HEK293T (cell line): ENCODE measurements at regions not wholly inside any gene's neighbourhood (a gene's known extent, or its start where the extent isn't known, plus 50 kb on each side); places are given as distances from the start of the nearest gene placed in this dataset.

ENCODE experiments used
- CTCF ChIA-PET: fragments of 350-600 bp; formaldehyde crosslinking; extraction: SDS; loops from one replicate; lab custom pipeline; 2021; ENCODE audit warnings: antibody characterized with exemption, inconsistent platforms; lab: Yijun Ruan, JAX
- POLR2A ChIA-PET: fragments of 350-600 bp; formaldehyde crosslinking; extraction: SDS; loops from one replicate; lab custom pipeline; 2020; ENCODE audit warnings: antibody characterized with exemption, inconsistent platforms; lab: Yijun Ruan, JAX
- DNase-seq: peaks from one replicate; pipeline ENCODE4 v3.0.0; 2012; ENCODE audit warnings: mixed read lengths; ENCODE audit errors: extremely low spot score
- ARNT ChIP-seq: fragments of 450-650 bp; IDR thresholded peaks from 2 replicates; pipeline ENCODE4 v1.6.1; 2017; ENCODE audit warnings: mild to moderate bottlenecking
- BHLHE40 ChIP-seq: fragments of 450-650 bp; IDR thresholded peaks from 2 replicates; pipeline ENCODE4 v1.6.1; 2016; ENCODE audit warnings: mild to moderate bottlenecking, moderate library complexity, borderline replicate concordance
- CTBP1 ChIP-seq: fragments of 450-650 bp; IDR thresholded peaks from 2 replicates; pipeline ENCODE4 v1.6.1; 2016; ENCODE audit warnings: borderline replicate concordance
- ELF4 ChIP-seq: fragments of 450-650 bp; IDR thresholded peaks from 2 replicates; pipeline ENCODE4 v1.6.1; 2017; ENCODE audit warnings: antibody characterized with exemption
- FOXA1 ChIP-seq: fragments of 450-650 bp; IDR thresholded peaks from 2 replicates; pipeline ENCODE4 v1.6.1; 2016; ENCODE audit warnings: mild to moderate bottlenecking
- FOXK2 ChIP-seq: fragments of 450-650 bp; IDR thresholded peaks from 2 replicates; pipeline ENCODE4 v1.6.1; 2016; ENCODE audit warnings: mild to moderate bottlenecking
- FOXM1 ChIP-seq: fragments of 450-650 bp; IDR thresholded peaks from 2 replicates; pipeline ENCODE4 v1.6.1; 2017; ENCODE audit warnings: mild to moderate bottlenecking, borderline replicate concordance
- HDGF ChIP-seq: fragments of 450-650 bp; IDR thresholded peaks from 2 replicates; pipeline ENCODE4 v1.6.1; 2017; ENCODE audit warnings: antibody characterized with exemption, borderline replicate concordance
- L3MBTL2 ChIP-seq: fragments of 450-650 bp; conservative IDR thresholded peaks from 2 replicates; pipeline ENCODE4 v1.6.1; 2016; ENCODE audit warnings: mild to moderate bottlenecking
- LEF1 ChIP-seq: fragments of 450-650 bp; IDR thresholded peaks from 2 replicates; pipeline ENCODE4 v1.6.1; 2017; ENCODE audit warnings: mild to moderate bottlenecking, borderline replicate concordance
- NFRKB ChIP-seq: fragments of 450-650 bp; IDR thresholded peaks from 2 replicates; pipeline ENCODE4 v1.6.1; 2016; ENCODE audit warnings: mild to moderate bottlenecking, moderate library complexity
- PKNOX1 ChIP-seq: fragments of 450-650 bp; IDR thresholded peaks from 2 replicates; pipeline ENCODE4 v1.6.1; 2016
- SP1 ChIP-seq: fragments of 450-650 bp; IDR thresholded peaks from 2 replicates; pipeline ENCODE4 v1.6.1; 2017
- SUZ12 ChIP-seq: fragments of 450-650 bp; IDR thresholded peaks from 2 replicates; pipeline ENCODE4 v1.6.1; 2016; ENCODE audit warnings: mild to moderate bottlenecking
- TARDBP ChIP-seq: fragments of 450-650 bp; IDR thresholded peaks from 2 replicates; pipeline ENCODE4 v1.6.1; 2016
- ZNF384 ChIP-seq: fragments of 450-650 bp; IDR thresholded peaks from 2 replicates; pipeline ENCODE4 v1.6.1; 2016

GRCh38 chr7:10838228-10838627, 135.4 kb upstream of the PHF14 start:
- no peak for DNase-seq
- ChIA-PET POLR2A (no interaction called here), CTCF (no interaction called here)
- no peak for TF ChIP-seq ELF4

GRCh38 chr7:10845225-10845624, 128.4 kb upstream of the PHF14 start:
- TF ChIP-seq LEF1 = no peak
- no peak for TF ChIP-seq NFRKB
- POLR2A ChIA-PET = no interaction called here
- no peak for DNase-seq
- CTCF ChIA-PET = no interaction called here

GRCh38 chr7:10855583-10855982, 118.1 kb upstream of the PHF14 start:
- ChIA-PET CTCF (no interaction called here), POLR2A (no interaction called here)
- DNase-seq = no peak
- TF ChIP-seq SP1 (no peak), NFRKB (no peak), HDGF (no peak), ELF4 (no peak), ARNT (no peak), TARDBP (no peak), SUZ12 (no peak), FOXK2 (no peak), PKNOX1 (no peak), BHLHE40 (no peak), LEF1 (no peak), L3MBTL2 (no peak), FOXM1 (no peak), CTBP1 (no peak), FOXA1 (no peak), ZNF384 (no peak)

- ChIA-PET CTCF (no interaction called here), POLR2A (no interaction called here)
- DNase-seq = no peak
- no peak for TF ChIP-seq FOXA1
- TF ChIP-seq PKNOX1 = peak; percentile 15; the same call in 1 of the 2 replicates
Measured at GRCh38 chr7:10860516-10860915, 113.2 kb upstream of the PHF14 start.

GRCh38 chr7:10863476-10863875, 110.2 kb upstream of the PHF14 start:
- DNase-seq = no peak
- ChIA-PET CTCF (interaction anchor here (0.7 kb wide), 1 partner anchor 34 kb away, joined by 4 read pairs; no protein-coding TSS in a partner anchor), POLR2A (no interaction called here)
- TF ChIP-seq FOXM1 = no peak
- TF ChIP-seq NFRKB = no peak
- no peak for TF ChIP-seq ELF4
- TF ChIP-seq CTBP1 = no peak
- no peak for TF ChIP-seq SP1
- no peak for TF ChIP-seq LEF1

GRCh38 chr7:10874666-10875065, 99.0 kb upstream of the PHF14 start:
- TF ChIP-seq SP1 (no peak), ZNF384 (no peak), ELF4 (no peak), LEF1 (no peak), NFRKB (no peak), FOXM1 (no peak), TARDBP (no peak), PKNOX1 (no peak), CTBP1 (no peak), FOXK2 (no peak)
- CTCF ChIA-PET = no interaction called here
- no peak for DNase-seq
- POLR2A ChIA-PET = no interaction called here

- POLR2A ChIA-PET = no interaction called here
- no peak for TF ChIP-seq BHLHE40
- no peak for TF ChIP-seq SP1
- no peak for TF ChIP-seq L3MBTL2
- no peak for TF ChIP-seq SUZ12
- no peak for TF ChIP-seq TARDBP
- TF ChIP-seq ELF4 = no peak
- no peak for TF ChIP-seq FOXK2
- no peak for TF ChIP-seq PKNOX1
- TF ChIP-seq FOXM1 = no peak
- TF ChIP-seq ZNF384 = no peak
- TF ChIP-seq LEF1 = no peak
- no peak for TF ChIP-seq FOXA1
- TF ChIP-seq ARNT = no peak
- no peak for TF ChIP-seq NFRKB
- TF ChIP-seq CTBP1 = no peak
- TF ChIP-seq HDGF = no peak
Measured at GRCh38 chr7:10875080-10875479, 98.6 kb upstream of the PHF14 start.

More at GRCh38 chr7:10875080-10875479, 98.6 kb upstream of the PHF14 start:
- CTCF ChIA-PET = no interaction called here
- no peak for DNase-seq
